Ovary (tissue), 7 donors: ENCODE measurements at regions not wholly inside any gene's neighbourhood (a gene's known extent, or its start where the extent isn't known, plus 50 kb on each side); places are given as distances from the start of the nearest gene placed in this dataset.

Source experiments
- DNase-seq, 5 donors: peaks; one replicate each; pipeline ENCODE4 v3.0.0-alpha.2; 2019 to 2020
- H3K27ac ChIP-seq, 2 donors: fragments of 200-600 bp; one replicate each; pipeline versions ENCODE4 v1.5.1 to v1.8.0; 2019 to 2022
- H3K27me3 ChIP-seq: fragments of 200-600 bp; one replicate; pipeline ENCODE4 v1.8.0; 2022
- H3K36me3 ChIP-seq: fragments of 200-600 bp; sonication (generic); one replicate; pipeline ENCODE4 v1.5.1; 2019
- H3K4me1 ChIP-seq: one replicate; pipeline ENCODE4 v1.8.1; 2013; ENCODE audit warnings: mild to moderate bottlenecking, moderate library complexity; ENCODE audit not compliant: insufficient read depth
- H3K4me3 ChIP-seq: fragments of 200-600 bp; sonication (generic); one replicate; pipeline ENCODE4 v1.5.1; 2017
- H3K9me3 ChIP-seq, 2 donors: fragments of 200-600 bp in 1 of 2; sonication (generic) in 1 of 2; one replicate each; pipeline versions ENCODE4 v1.5.1 to v1.8.1; 2013 to 2019; ENCODE audit warnings: mild to moderate bottlenecking in 1 of 2, moderate library complexity in 1 of 2
- CTCF ChIP-seq, 3 donors: fragments of 450-650 bp in 2 of 3; fragments of 200-600 bp in 1 of 3; IDR thresholded peaks; one replicate each; pipeline versions ENCODE4 v1.5.1 to v1.8.0; 2016 to 2022; ENCODE audit warnings: antibody characterized with exemption in 3 of 3, mild to moderate bottlenecking in 1 of 3
- EP300 ChIP-seq: sonication (generic); formaldehyde crosslinking; IDR thresholded peaks from one replicate; pipeline ENCODE4 v1.6.1; 2017; ENCODE audit warnings: antibody characterized with exemption
- POLR2A ChIP-seq: fragments of 450-650 bp; IDR thresholded peaks from one replicate; pipeline ENCODE4 v1.6.1; 2017; ENCODE audit warnings: antibody characterized with exemption, mild to moderate bottlenecking, moderate library complexity
- WGBS, 3 donors: extraction: QIAGEN DNeasy Blood & Tissue Kit in 1 of 3; methylation state at CpG; one replicate each; pipeline versions ENCODE4 v1.1.5 to v1.1.7; 2013 to 2017; 5-methylcytosine and 5-hydroxymethylcytosine counted together
- intact Hi-C, 4 donors: fragments of 100-400 bp; cut with DNase I; formaldehyde crosslinking; loops; one replicate each; pipeline versions ENCODE4 v1.11.0 to v1.15.1; 2022 to 2023
- donor health status: DM: no; HTN: no; CAD: no; lungs with moderate emphysema.
- donor health status: DM: no; HTN: no; CAD: no.
- donor health status: Bipolar disorder and iron deficiency.
- donor health status: DM: no; HTN: no; CAD: no.
- donor health status: DM: yes; HTN: yes; CAD: no.

- DNase-seq = no peak
- intact Hi-C loops = no loop called here
- Histone ChIP-seq H3K36me3 (no peaks in the 10 kb centered on the region), H3K27me3 (no peaks in the 10 kb centered on the region), H3K4me3 (no peak overlapping the region), H3K27ac (no peak overlapping the region), H3K4me1 (peaks cover 9% of the 10 kb centered on the region), H3K9me3 (no peaks in the 10 kb centered on the region)
- TF ChIP-seq EP300 (no peak), CTCF (IDR thresholded peaks at IDR 0.05) (no peak), POLR2A (no peak)
- WGBS, 3 donors = 15 to 22% (median 19%) methylated on average over 6 of the region's 6 CpGs
Observed at GRCh38 chr6:22956029-22956681, 386.8 kb downstream of the HDGFL1 start.

DNA sequence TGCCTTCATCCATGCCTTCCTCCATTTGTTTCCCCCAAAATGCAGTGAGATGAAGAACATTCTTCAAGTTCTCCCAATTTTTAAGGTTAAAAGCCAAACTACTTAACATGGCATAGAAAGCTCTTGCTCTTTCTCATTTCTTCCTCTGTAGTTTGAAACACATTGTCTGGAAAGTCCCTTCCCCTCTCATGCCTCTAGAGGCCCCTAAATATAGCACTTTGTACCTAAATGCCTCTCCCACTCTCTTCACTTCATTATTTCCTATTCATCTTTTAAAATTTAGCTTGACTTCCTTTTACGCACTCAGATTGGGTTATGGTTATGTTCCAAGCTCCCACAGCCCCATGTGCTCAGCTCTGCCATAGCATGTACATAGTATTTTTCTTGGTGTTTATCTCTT, 389.3 kb downstream of the HDGFL1 start:
- WGBS, 3 donors = 86 to 100% (median 100%) methylated on average over 1 of the region's 1 CpG
- Histone ChIP-seq H3K27ac (no peak overlapping the region), H3K4me1 (peaks cover 5% of the 10 kb centered on the region), H3K36me3 (no peaks in the 10 kb centered on the region), H3K27me3 (no peaks in the 10 kb centered on the region), H3K4me3 (no peak overlapping the region), H3K9me3 (no peaks in the 10 kb centered on the region)
- no peak for DNase-seq
- intact Hi-C loops = no loop called here
- TF ChIP-seq CTCF (IDR thresholded peaks at IDR 0.05) = no peak
- no peak for TF ChIP-seq EP300
- no peak for TF ChIP-seq POLR2A

DNA sequence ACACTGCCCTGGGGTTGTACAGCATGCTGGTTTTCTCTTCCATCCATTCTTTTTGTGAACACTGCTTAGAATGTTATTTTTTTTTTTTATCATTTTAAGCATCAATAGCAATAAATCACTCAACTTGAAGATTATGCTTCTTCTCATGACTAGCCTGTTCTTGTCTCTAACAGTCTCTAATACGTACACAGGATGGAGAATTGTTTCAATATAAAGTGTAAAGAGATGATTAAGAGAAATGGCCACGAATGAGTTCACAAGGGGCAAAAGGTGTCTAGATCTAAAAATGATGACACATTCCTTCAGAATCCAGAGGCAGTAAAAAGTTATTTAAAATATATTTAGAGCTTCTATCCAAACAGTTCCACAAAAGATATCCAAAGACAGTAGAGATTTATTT, 390.2 kb downstream of the HDGFL1 start:
- H3K4me1 ChIP-seq = peaks cover 5% of the 10 kb centered on the region
- H3K27me3 ChIP-seq = no peaks in the 10 kb centered on the region
- H3K36me3 ChIP-seq = no peaks in the 10 kb centered on the region
- H3K4me3 ChIP-seq = no peak overlapping the region
- 38 to 39% (median 38%) methylated on average over 2 of the region's 2 CpGs for WGBS, 3 donors
- DNase-seq = no peak
- no peak overlapping the region for H3K27ac ChIP-seq
- H3K9me3 ChIP-seq = no peaks in the 10 kb centered on the region
- intact Hi-C loops = no loop called here
- TF ChIP-seq EP300 (no peak), POLR2A (no peak), CTCF (IDR thresholded peaks at IDR 0.05) (no peak)

- intact Hi-C loops = no loop called here
- Histone ChIP-seq H3K9me3 (no peaks in the 10 kb centered on the region), H3K27ac (no peak overlapping the region), H3K27me3 (no peaks in the 10 kb centered on the region), H3K4me3 (no peak overlapping the region), H3K36me3 (no peaks in the 10 kb centered on the region), H3K4me1 (peaks cover 2% of the 10 kb centered on the region)
- no peak for DNase-seq
- 89 to 98% (median 96%) methylated on average over 2 of the region's 2 CpGs for WGBS, 3 donors
- TF ChIP-seq POLR2A = no peak
- TF ChIP-seq EP300 = no peak
- TF ChIP-seq CTCF (IDR thresholded peaks at IDR 0.05) = no peak
Observed at GRCh38 chr6:22964334-22964733, 395.0 kb downstream of the HDGFL1 start.
